ENCODE measurements at regions not wholly inside any gene's neighbourhood (a gene's known extent, or its start where the extent isn't known, plus 50 kb on each side); places are given as distances from the start of the nearest gene placed in this dataset.
A peak's percentile ranks its signal among the peaks of the same experiment; 100 is the strongest.

- no peak overlapping the region for H3K27ac ChIP-seq (ENCODE audit: low read depth, low read length)
- H3K36me3 ChIP-seq (ENCODE audit: insufficient read depth, low read length) = no peaks in the 10 kb centered on the region
- no peak for DNase-seq (ENCODE audit: low read depth)
- H3K27me3 ChIP-seq (ENCODE audit: insufficient read depth, low read length) = no peaks in the 10 kb centered on the region
- H3K9me3 ChIP-seq (ENCODE audit: insufficient read depth, low read depth, low read length) = no peaks in the 10 kb centered on the region
- Mint-ChIP-seq H3K36me3 (ENCODE audit: low read depth, unreplicated experiment) (no peaks in the 10 kb centered on the region), H3K4me3 (ENCODE audit: unreplicated experiment) (no peak overlapping the region), H3K4me1 (ENCODE audit: low read depth, unreplicated experiment) (peaks cover 6% of the 10 kb centered on the region), H3K27me3 (ENCODE audit: low read depth, unreplicated experiment) (peaks cover 2% of the 10 kb centered on the region), H3K27ac (ENCODE audit: unreplicated experiment) (no peak overlapping the region), H3K9me3 (ENCODE audit: unreplicated experiment) (peaks cover 3% of the 10 kb centered on the region)
- no peaks in the 10 kb centered on the region for H3K4me1 ChIP-seq (ENCODE audit: insufficient read depth, low read length)
- no peak for FAIRE-seq
- H3K9ac ChIP-seq (ENCODE audit: low read length) = no peak overlapping the region
- H3K4me3 ChIP-seq (ENCODE audit: insufficient read depth, low read depth, low read length) = no peak overlapping the region
- H4K20me1 ChIP-seq (ENCODE audit: insufficient read depth, low read length) = no peaks in the 10 kb centered on the region
- no peak overlapping the region for H2AFZ ChIP-seq (ENCODE audit: low read depth, low read length)
- no peak for TF ChIP-seq EZH2 (IDR thresholded peaks at IDR 0.05; ENCODE audit: insufficient read depth, low read length)
- TF ChIP-seq, protein P1, sequence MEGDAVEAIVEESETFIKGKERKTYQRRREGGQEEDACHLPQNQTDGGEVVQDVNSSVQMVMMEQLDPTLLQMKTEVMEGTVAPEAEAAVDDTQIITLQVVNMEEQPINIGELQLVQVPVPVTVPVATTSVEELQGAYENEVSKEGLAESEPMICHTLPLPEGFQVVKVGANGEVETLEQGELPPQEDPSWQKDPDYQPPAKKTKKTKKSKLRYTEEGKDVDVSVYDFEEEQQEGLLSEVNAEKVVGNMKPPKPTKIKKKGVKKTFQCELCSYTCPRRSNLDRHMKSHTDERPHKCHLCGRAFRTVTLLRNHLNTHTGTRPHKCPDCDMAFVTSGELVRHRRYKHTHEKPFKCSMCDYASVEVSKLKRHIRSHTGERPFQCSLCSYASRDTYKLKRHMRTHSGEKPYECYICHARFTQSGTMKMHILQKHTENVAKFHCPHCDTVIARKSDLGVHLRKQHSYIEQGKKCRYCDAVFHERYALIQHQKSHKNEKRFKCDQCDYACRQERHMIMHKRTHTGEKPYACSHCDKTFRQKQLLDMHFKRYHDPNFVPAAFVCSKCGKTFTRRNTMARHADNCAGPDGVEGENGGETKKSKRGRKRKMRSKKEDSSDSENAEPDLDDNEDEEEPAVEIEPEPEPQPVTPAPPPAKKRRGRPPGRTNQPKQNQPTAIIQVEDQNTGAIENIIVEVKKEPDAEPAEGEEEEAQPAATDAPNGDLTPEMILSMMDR (IDR thresholded peaks at IDR 0.05; ENCODE audit: insufficient read depth, low read depth, low read length) = no peak
- H3K4me2 ChIP-seq (ENCODE audit: low read length) = no peak overlapping the region
- H3K79me2 ChIP-seq (ENCODE audit: insufficient read depth, low read length) = no peaks in the 10 kb centered on the region
Measured at GRCh38 chr11:27894552-27894951, 194.3 kb upstream of the BDNF start.

DNA sequence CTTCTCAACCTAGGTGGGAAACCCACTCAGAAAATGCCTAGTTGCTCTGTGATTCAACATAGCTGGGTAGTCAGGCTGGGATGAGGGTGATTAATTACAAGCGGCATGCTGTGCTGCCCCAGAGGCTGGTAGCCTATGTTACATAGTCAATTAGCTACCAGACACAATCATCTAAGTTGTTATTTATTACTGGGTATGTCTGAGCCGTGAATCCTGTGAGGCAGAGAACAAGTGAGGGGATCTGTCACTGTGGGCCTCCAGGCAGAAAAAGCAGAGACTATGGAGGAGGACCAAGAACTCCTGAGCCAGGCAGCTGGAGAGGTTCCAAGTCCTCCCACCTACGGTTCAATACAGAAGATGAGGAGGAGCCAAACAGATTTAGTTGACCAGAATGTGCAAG, 186.6 kb upstream of the BDNF start:
- Histone ChIP-seq H4K20me1 (ENCODE audit: insufficient read depth, low read length) (no peaks in the 10 kb centered on the region), H2AFZ (ENCODE audit: low read depth, low read length) (no peak overlapping the region), H3K27ac (ENCODE audit: low read depth, low read length) (no peak overlapping the region), H3K27me3 (ENCODE audit: insufficient read depth, low read length) (no peaks in the 10 kb centered on the region), H3K36me3 (ENCODE audit: insufficient read depth, low read length) (no peaks in the 10 kb centered on the region), H3K79me2 (ENCODE audit: insufficient read depth, low read length) (no peaks in the 10 kb centered on the region), H3K9me3 (ENCODE audit: insufficient read depth, low read depth, low read length) (no peaks in the 10 kb centered on the region), H3K4me2 (ENCODE audit: low read length) (no peak overlapping the region), H3K4me3 (ENCODE audit: insufficient read depth, low read depth, low read length) (no peak overlapping the region), H3K9ac (ENCODE audit: low read length) (no peak overlapping the region), H3K4me1 (ENCODE audit: insufficient read depth, low read length) (peaks cover 4% of the 10 kb centered on the region)
- Mint-ChIP-seq H3K36me3 (ENCODE audit: low read depth, unreplicated experiment) (no peaks in the 10 kb centered on the region), H3K4me1 (ENCODE audit: low read depth, unreplicated experiment) (peaks cover 4% of the 10 kb centered on the region), H3K9me3 (ENCODE audit: unreplicated experiment) (peaks cover 5% of the 10 kb centered on the region), H3K4me3 (ENCODE audit: unreplicated experiment) (no peak overlapping the region), H3K27me3 (ENCODE audit: low read depth, unreplicated experiment) (peaks cover 10% of the 10 kb centered on the region), H3K27ac (ENCODE audit: unreplicated experiment) (peak overlapping the region; percentile 9)
- DNase-seq (ENCODE audit: low read depth) (no peak), FAIRE-seq (no peak)
- TF ChIP-seq, protein P1 (IDR thresholded peaks at IDR 0.05; ENCODE audit: insufficient read depth, low read depth, low read length) = no peak
- TF ChIP-seq EZH2 (IDR thresholded peaks at IDR 0.05; ENCODE audit: insufficient read depth, low read length) = no peak

- DNase-seq (ENCODE audit: low read depth) = peak; percentile 45
Measured at GRCh38 chr11:27882066-27882697, 181.9 kb upstream of the BDNF start.

More at GRCh38 chr11:27882066-27882697, 181.9 kb upstream of the BDNF start:
- Mint-ChIP-seq H3K9me3 (ENCODE audit: unreplicated experiment) (no peaks in the 10 kb centered on the region), H3K4me3 (ENCODE audit: unreplicated experiment) (no peak overlapping the region), H3K27me3 (ENCODE audit: low read depth, unreplicated experiment) (peaks cover 3% of the 10 kb centered on the region), H3K36me3 (ENCODE audit: low read depth, unreplicated experiment) (no peaks in the 10 kb centered on the region), H3K4me1 (ENCODE audit: low read depth, unreplicated experiment) (peaks cover 3% of the 10 kb centered on the region), H3K27ac (ENCODE audit: unreplicated experiment) (no peak overlapping the region)
- peaks cover 4% of the 10 kb centered on the region for H3K4me1 ChIP-seq (ENCODE audit: insufficient read depth, low read length)
- no peak overlapping the region for H3K4me2 ChIP-seq (ENCODE audit: low read length)
- FAIRE-seq = peak; percentile 34
- H4K20me1 ChIP-seq (ENCODE audit: insufficient read depth, low read length) = no peaks in the 10 kb centered on the region
- no peak overlapping the region for H3K4me3 ChIP-seq (ENCODE audit: insufficient read depth, low read depth, low read length)
- no peaks in the 10 kb centered on the region for H3K79me2 ChIP-seq (ENCODE audit: insufficient read depth, low read length)
- no peak overlapping the region for H3K9ac ChIP-seq (ENCODE audit: low read length)
- TF ChIP-seq EZH2 (IDR thresholded peaks at IDR 0.05; ENCODE audit: insufficient read depth, low read length) = no peak
- TF ChIP-seq, protein P1 (IDR thresholded peaks at IDR 0.05; ENCODE audit: insufficient read depth, low read depth, low read length) = no peak
- no peaks in the 10 kb centered on the region for H3K9me3 ChIP-seq (ENCODE audit: insufficient read depth, low read depth, low read length)
- H3K27me3 ChIP-seq (ENCODE audit: insufficient read depth, low read length) = no peaks in the 10 kb centered on the region
- no peaks in the 10 kb centered on the region for H3K36me3 ChIP-seq (ENCODE audit: insufficient read depth, low read length)
- no peak overlapping the region for H3K27ac ChIP-seq (ENCODE audit: low read depth, low read length)
- H2AFZ ChIP-seq (ENCODE audit: low read depth, low read length) = no peak overlapping the region

Measured in astrocyte (in vitro differentiated cells and primary cell).